Gastroesophageal sphincter (tissue), 4 donors: ENCODE measurements at regions not wholly inside any gene's neighbourhood (a gene's known extent, or its start where the extent isn't known, plus 50 kb on each side); places are given as distances from the start of the nearest gene placed in this dataset.

Source experiments
- ATAC-seq: fragments of 150-250 bp; one replicate; pipeline ENCODE4 v1.9.1; 2016; ENCODE audit warnings: mild to moderate bottlenecking, moderate library complexity
- H3K27ac ChIP-seq, 4 donors: fragments of 200-600 bp; sonication (generic) in 3 of 4; 1 replicate in 3 of 4; 2 replicates in 1 of 4; pipeline ENCODE4 v1.5.1; 2016 to 2019
- H3K27me3 ChIP-seq: fragments of 200-600 bp; sonication (generic); one replicate; pipeline ENCODE4 v1.5.1; 2019
- H3K36me3 ChIP-seq, 2 donors: fragments of 200-600 bp; sonication (generic); one replicate each; pipeline ENCODE4 v1.5.1; 2019; ENCODE audit warnings: control low read depth in 1 of 2
- H3K4me1 ChIP-seq, 3 donors: fragments of 200-600 bp; sonication (generic); 1 replicate in 2 of 3; 2 replicates in 1 of 3; pipeline ENCODE4 v1.5.1; 2016 to 2019; ENCODE audit warnings: control low read depth in 2 of 3
- H3K4me3 ChIP-seq, 2 donors: fragments of 200-600 bp; sonication (generic); one replicate each; pipeline ENCODE4 v1.5.1; 2019; ENCODE audit warnings: mild to moderate bottlenecking in 1 of 2, moderate library complexity in 1 of 2
- H3K9me3 ChIP-seq, 3 donors: fragments of 200-600 bp; sonication (generic); one replicate each; pipeline ENCODE4 v1.5.1; 2017 to 2019; ENCODE audit warnings: control low read depth in 2 of 3
- CTCF ChIP-seq, 4 experiments: fragments of 200-600 bp in 2 of 4; fragments of 450-650 bp in 2 of 4; sonication (generic) in 1 of 4; IDR thresholded peaks; one replicate each; pipeline ENCODE4 v1.5.1; 2017 to 2019; ENCODE audit warnings: antibody characterized with exemption in 4 of 4, mild to moderate bottlenecking in 2 of 4, moderate library complexity in 2 of 4
- EP300 ChIP-seq: sonication (generic); formaldehyde crosslinking; IDR thresholded peaks from one replicate; pipeline ENCODE4 v1.6.1; 2017; ENCODE audit warnings: antibody characterized with exemption, mild to moderate bottlenecking
- POLR2A ChIP-seq, 2 donors: fragments of 450-650 bp; IDR thresholded peaks; one replicate each; pipeline ENCODE4 v1.6.1; 2017; ENCODE audit warnings: antibody characterized with exemption in 2 of 2, mild to moderate bottlenecking in 2 of 2, moderate library complexity in 1 of 2
- POLR2AphosphoS5 ChIP-seq: sonication (generic); formaldehyde crosslinking; IDR thresholded peaks from one replicate; pipeline ENCODE4 v1.6.1; 2017; ENCODE audit warnings: antibody characterized with exemption
- WGBS, 2 donors: methylation state at CpG; one replicate each; pipeline ENCODE4 v1.1.5; 2018; ENCODE audit warnings: low coverage in 1 of 2; 5-methylcytosine and 5-hydroxymethylcytosine counted together

- Histone ChIP-seq H3K27ac (no peak overlapping the region), H3K4me3 (no peak overlapping the region), H3K4me1 (no peaks in the 10 kb centered on the region), H3K27me3 (no peaks in the 10 kb centered on the region), H3K36me3 (no peaks in the 10 kb centered on the region), H3K9me3 (no peaks in the 10 kb centered on the region)
- no peak for ATAC-seq
- 22 to 54% methylated on average over 4 of the region's 4 CpGs for WGBS, 2 donors
- TF ChIP-seq EP300 (no peak), CTCF (IDR thresholded peaks at IDR 0.05) (no peak), POLR2A (IDR thresholded peaks at IDR 0.05) (no peak), POLR2AphosphoS5 (no peak)
These were observed 125.4 kb upstream of the MINDY3 start for GRCh38 chr10:15985690-15986089.

GRCh38 chr10:15990535-15991129 lies 130.3 kb upstream of the MINDY3 start:
- H3K4me3 ChIP-seq = no peak overlapping the region
- no peaks in the 10 kb centered on the region for H3K4me1 ChIP-seq
- H3K27me3 ChIP-seq = no peaks in the 10 kb centered on the region
- no peak for ATAC-seq
- no peaks in the 10 kb centered on the region for H3K36me3 ChIP-seq
- WGBS, 2 donors = 67 to 72% methylated on average over 6 to 11 of the region's 11 CpGs
- TF ChIP-seq POLR2A (IDR thresholded peaks at IDR 0.05) (no peak), CTCF (IDR thresholded peaks at IDR 0.05) (no peak), POLR2AphosphoS5 (no peak), EP300 (no peak)
- H3K9me3 ChIP-seq = peaks cover 0 to 2% (median 0%) of the 10 kb centered on the region in 3 donors
- H3K27ac ChIP-seq = no peak overlapping the region

- ATAC-seq = no peak
- WGBS, 2 donors = 77 to 79% methylated on average over 4 of the region's 4 CpGs
These were observed 137.0 kb upstream of the MINDY3 start for GRCh38 chr10:15997313-15997712.

GRCh38 chr10:16001581-16001980 lies 141.3 kb upstream of the MINDY3 start:
- no peaks in the 10 kb centered on the region for H3K36me3 ChIP-seq
- no peak for ATAC-seq
- no peaks in the 10 kb centered on the region for H3K27me3 ChIP-seq
- TF ChIP-seq CTCF (IDR thresholded peaks at IDR 0.05) = no peak
- no peak for TF ChIP-seq POLR2A (IDR thresholded peaks at IDR 0.05)
- TF ChIP-seq EP300 = no peak
- no peak for TF ChIP-seq POLR2AphosphoS5
- H3K4me1 ChIP-seq = no peaks in the 10 kb centered on the region
- H3K27ac ChIP-seq = no peak overlapping the region
- peaks cover 0 to 5% (median 0%) of the 10 kb centered on the region in 3 donors for H3K9me3 ChIP-seq
- no peak overlapping the region for H3K4me3 ChIP-seq
- 86 to 89% methylated on average over 1 of the region's 1 CpG for WGBS, 2 donors

More at GRCh38 chr10:15997313-15997712, 137.0 kb upstream of the MINDY3 start:
- no peaks in the 10 kb centered on the region for H3K36me3 ChIP-seq
- H3K27ac ChIP-seq = no peak overlapping the region
- TF ChIP-seq EP300 = no peak
- TF ChIP-seq POLR2AphosphoS5 = no peak
- TF ChIP-seq POLR2A (IDR thresholded peaks at IDR 0.05) = no peak
- no peak for TF ChIP-seq CTCF (IDR thresholded peaks at IDR 0.05)
- H3K9me3 ChIP-seq = peaks cover 0 to 9% (median 0%) of the 10 kb centered on the region in 3 donors
- no peaks in the 10 kb centered on the region for H3K27me3 ChIP-seq
- no peaks in the 10 kb centered on the region for H3K4me1 ChIP-seq
- no peak overlapping the region for H3K4me3 ChIP-seq

- H3K27ac ChIP-seq = no peak overlapping the region
- H3K4me3 ChIP-seq = no peak overlapping the region
- TF ChIP-seq EP300 (no peak), POLR2A (IDR thresholded peaks at IDR 0.05) (no peak), POLR2AphosphoS5 (no peak), CTCF (IDR thresholded peaks at IDR 0.05) (no peak)
- peaks cover 0 to 6% (median 0%) of the 10 kb centered on the region in 3 donors for H3K9me3 ChIP-seq
- H3K27me3 ChIP-seq = peaks cover 7% of the 10 kb centered on the region
- no peaks in the 10 kb centered on the region for H3K36me3 ChIP-seq
- 59 to 82% methylated on average over 2 to 6 of the region's 6 CpGs for WGBS, 2 donors
- ATAC-seq = no peak
- no peaks in the 10 kb centered on the region for H3K4me1 ChIP-seq
These were observed 149.5 kb upstream of the MINDY3 start for GRCh38 chr10:16009785-16010184.
